CD4-positive, alpha-beta T cell treated with Interleukin-17A for 1 hour (primary cell): ENCODE measurements at regions not wholly inside any gene's neighbourhood (a gene's known extent, or its start where the extent isn't known, plus 50 kb on each side); places are given as distances from the start of the nearest gene placed in this dataset.

Source experiments
- DNase-seq: peaks from one replicate; pipeline ENCODE4 v3.0.0-alpha.2; 2020

GRCh38 chr4:115723621-115724020 is 610.2 kb upstream of the NDST4 start:
- no peak for DNase-seq

GRCh38 chr4:115720611-115721010 is 607.2 kb upstream of the NDST4 start:
- no peak for DNase-seq

GRCh38 chr4:115711575-115711974 is 598.2 kb upstream of the NDST4 start:
- no peak for DNase-seq

- no peak for DNase-seq
Measured at GRCh38 chr4:115688961-115689360, 575.5 kb upstream of the NDST4 start.

- no peak for DNase-seq
Measured at GRCh38 chr4:115687052-115687755, 573.8 kb upstream of the NDST4 start.

- no peak for DNase-seq
Measured at GRCh38 chr4:115678425-115678941, 565.1 kb upstream of the NDST4 start.

GRCh38 chr4:115675719-115676118 is 562.3 kb upstream of the NDST4 start:
- DNase-seq, result no peak

- DNase-seq, result no peak
Measured at GRCh38 chr4:115674485-115674884, 561.1 kb upstream of the NDST4 start.

GRCh38 chr4:115671581-115671980 is 558.2 kb upstream of the NDST4 start:
- no peak for DNase-seq

GRCh38 chr4:115670930-115671329 is 557.5 kb upstream of the NDST4 start:
- DNase-seq, result no peak

- DNase-seq, result no peak
Measured at GRCh38 chr4:115668396-115668795, 555.0 kb upstream of the NDST4 start.

GRCh38 chr4:115664285-115664684 is 550.9 kb upstream of the NDST4 start:
- no peak for DNase-seq

- no peak for DNase-seq
Measured at GRCh38 chr4:115660465-115660864, 547.0 kb upstream of the NDST4 start.

- no peak for DNase-seq
Measured at GRCh38 chr4:115657991-115658650, 544.7 kb upstream of the NDST4 start.

GRCh38 chr4:115655626-115656025 is 542.2 kb upstream of the NDST4 start:
- no peak for DNase-seq

- DNase-seq, result no peak
Measured at GRCh38 chr4:115648786-115649185, 535.4 kb upstream of the NDST4 start.

- no peak for DNase-seq
Measured at GRCh38 chr4:115629270-115629669, 515.9 kb upstream of the NDST4 start.

GRCh38 chr4:115609631-115610030 is 496.2 kb upstream of the NDST4 start:
- DNase-seq, result no peak

GRCh38 chr4:115607311-115607710 is 493.9 kb upstream of the NDST4 start:
- no peak for DNase-seq

- DNase-seq, result no peak
Measured at GRCh38 chr4:115596265-115597001, 483.0 kb upstream of the NDST4 start.

GRCh38 chr4:115580901-115581300 is 467.5 kb upstream of the NDST4 start:
- no peak for DNase-seq

- DNase-seq, result no peak
Measured at GRCh38 chr4:115575851-115576250, 462.4 kb upstream of the NDST4 start.

- no peak for DNase-seq
Measured at GRCh38 chr4:115562506-115562905, 449.1 kb upstream of the NDST4 start.

GRCh38 chr4:115548123-115548522 is 434.7 kb upstream of the NDST4 start:
- DNase-seq, result no peak
